Tongue (tissue), 1 donor: ENCODE measurements at regions not wholly inside any gene's neighbourhood (a gene's known extent, or its start where the extent isn't known, plus 50 kb on each side); places are given as distances from the start of the nearest gene placed in this dataset.
A peak's percentile ranks its signal among the peaks of the same experiment; 100 is the strongest.
"Not testable (repeated sequence)": the region's sequence is repeated elsewhere in the genome, so short reads cannot be mapped to it uniquely, and the experiment has no call there.

ENCODE experiments used
- DNase-seq: peaks from one replicate; pipeline ENCODE4 v3.0.0-alpha.2; 2015

DNA sequence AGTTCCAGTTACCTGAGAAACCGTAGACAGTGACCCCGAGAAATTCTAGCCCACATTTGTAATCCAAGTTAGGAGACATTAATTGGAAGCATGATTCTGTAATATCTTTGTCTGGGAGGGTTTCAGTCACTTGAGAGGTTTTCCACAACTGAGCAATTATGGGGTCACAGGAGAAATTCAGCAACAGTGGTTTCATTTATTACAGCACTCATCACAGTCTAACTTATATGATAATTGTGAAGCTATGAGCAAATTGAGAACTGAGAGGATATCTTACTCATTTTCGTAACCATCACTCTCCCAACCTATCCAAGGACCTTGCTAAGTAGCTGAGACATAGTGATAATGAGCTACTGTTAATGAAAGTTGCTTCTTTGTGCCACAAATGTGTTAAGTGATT, 328.5 kb upstream of the PPP2R3A start:
- DNase-seq: no peak

DNA sequence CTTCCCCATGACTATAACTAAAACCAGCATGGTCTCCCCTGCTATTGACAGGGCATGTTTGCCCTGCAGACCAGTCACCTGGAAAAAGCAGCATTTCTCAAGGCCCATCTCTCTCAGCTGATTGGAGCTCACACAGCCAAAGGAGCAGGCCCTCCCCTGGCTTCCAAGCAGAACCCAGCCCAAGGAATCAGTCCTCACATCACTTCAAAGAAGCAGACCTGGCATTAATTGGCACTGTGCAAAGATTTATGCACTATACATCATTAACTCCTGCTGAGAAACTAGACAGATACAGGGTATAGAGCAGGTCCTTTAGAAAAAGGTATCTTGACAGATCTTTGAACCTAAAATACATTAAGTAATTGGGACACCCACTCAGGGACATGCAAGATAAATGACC, 323.8 kb upstream of the PPP2R3A start:
- DNase-seq: no peak

GRCh38 chr3:135645541-135645940, 320.0 kb upstream of the PPP2R3A start:
- DNase-seq: no peak

- no peak for DNase-seq
Observed at GRCh38 chr3:135646873-135647272, 318.7 kb upstream of the PPP2R3A start.

DNA sequence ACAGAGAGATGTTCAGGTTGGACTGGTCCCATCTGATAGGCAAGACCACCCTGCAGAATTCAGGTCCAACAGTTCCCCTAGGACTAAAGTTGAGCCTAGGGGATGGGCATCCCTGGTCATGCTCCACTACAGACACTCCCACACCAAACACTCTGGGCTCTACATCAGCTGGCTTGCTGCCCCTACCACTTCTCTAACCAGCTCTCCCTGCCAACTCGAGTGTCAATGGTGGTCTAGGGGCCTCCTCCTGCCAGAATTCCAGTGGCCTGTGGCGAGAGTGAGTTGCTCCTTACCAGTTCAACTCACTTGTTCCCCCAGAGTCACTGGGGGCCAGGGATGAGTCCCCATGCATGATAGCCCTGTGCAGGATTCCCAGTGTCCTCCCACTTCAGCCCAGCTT, 316.2 kb upstream of the PPP2R3A start:
- DNase-seq: no peak

- no peak for DNase-seq
Observed at GRCh38 chr3:135650309-135650708, 315.2 kb upstream of the PPP2R3A start.

GRCh38 chr3:135652388-135652787, 313.1 kb upstream of the PPP2R3A start:
- no peak for DNase-seq

- no peak for DNase-seq
Observed at GRCh38 chr3:135655328-135655727, 310.2 kb upstream of the PPP2R3A start.

DNA sequence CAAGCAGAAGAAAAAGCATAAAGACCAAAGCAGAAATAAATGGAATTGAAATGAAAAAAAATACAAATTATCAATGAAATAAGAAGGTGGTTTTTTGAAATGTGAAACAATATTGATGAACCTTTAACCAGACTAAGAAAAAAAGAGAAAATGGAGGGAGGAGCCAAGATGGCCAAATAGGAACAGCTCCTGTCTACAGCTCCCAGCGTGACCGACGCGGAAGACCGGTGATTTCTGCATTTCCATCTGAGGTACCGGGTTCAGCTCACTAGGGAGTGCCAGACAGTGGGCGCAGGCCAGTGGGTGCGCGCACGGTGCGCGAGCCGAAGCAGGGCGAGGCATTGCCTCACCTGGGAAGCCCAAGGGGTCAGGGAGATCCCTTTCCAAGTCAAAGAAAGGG, 307.1 kb upstream of the PPP2R3A start:
- not testable (repeated sequence) for DNase-seq

DNA sequence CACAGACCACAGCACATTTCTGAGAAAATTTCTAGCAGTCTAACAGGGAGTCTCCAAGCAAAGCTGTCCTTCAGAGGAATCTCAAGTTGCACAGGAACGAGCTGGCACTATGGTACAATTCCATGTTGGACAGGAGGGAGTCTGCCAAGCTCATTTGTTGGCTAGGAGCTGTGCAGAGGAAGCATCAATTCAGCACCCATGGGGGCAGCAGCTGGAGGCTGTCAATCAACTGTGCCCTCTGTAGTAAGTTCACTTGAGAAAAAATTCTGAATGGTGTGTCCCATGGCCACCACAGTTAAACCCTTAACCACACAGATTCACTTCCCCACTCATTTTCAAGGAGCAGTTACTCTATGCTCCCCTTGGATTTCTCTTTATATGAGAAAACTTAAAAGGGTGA, 298.5 kb upstream of the PPP2R3A start:
- no peak for DNase-seq

DNA sequence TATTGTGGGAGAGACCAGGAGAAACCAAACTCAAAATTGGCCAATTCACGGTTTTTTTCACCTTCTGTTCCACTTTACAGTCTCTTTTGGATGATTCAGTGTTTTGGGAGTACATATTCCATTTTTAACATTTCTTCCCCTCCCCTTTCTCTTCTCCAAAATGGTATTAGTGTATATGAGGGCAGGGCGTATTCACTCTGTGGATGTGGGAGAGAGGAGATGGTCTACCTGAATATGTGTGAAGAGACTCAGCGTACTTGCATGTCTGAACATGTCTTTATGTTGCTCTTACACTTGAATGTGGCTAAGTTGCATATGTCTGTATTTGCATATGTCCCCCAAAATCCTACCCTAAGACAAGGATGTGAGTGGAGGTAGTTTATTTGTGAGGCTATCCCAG, 291.0 kb upstream of the PPP2R3A start:
- DNase-seq: no peak

GRCh38 chr3:135678386-135678785, 287.1 kb upstream of the PPP2R3A start:
- DNase-seq: no peak

DNA sequence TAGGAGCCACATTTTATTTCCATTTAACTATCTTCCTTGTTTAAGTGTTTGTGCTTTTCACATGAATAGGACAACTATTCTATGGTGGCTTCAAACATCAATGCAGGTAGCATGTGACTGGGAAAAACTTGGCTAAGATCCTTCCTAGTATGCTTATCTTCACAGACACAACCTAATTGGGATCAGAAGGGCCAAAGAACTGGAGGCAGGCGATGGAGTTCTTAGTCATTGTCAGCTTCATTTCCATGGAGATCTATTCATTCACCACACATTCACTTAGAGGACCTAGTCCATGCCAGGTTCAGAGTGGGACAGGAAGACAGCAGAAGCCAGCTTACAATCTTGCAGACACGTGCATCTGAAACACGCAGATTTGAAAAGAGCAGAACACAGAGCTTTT, 277.5 kb upstream of the PPP2R3A start:
- DNase-seq: no peak

DNA sequence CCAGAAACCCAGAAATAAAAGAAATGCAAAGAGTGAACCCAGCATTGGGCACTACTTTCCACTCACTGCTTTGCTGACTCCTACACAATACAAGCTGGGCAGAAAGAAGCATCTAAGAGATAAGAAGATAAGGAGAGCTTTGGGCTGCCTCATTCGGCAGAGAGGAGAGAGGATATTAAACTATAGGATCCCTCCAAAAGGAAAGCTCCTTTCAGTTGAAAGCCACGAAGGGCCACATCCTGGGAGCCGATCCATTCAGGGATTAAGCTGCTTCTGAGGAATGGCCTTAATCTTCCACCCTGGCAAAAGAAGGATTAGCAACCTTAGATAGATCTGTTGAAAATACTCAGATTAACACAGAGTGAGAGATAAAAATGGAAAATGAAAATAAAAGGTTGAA, 274.9 kb upstream of the PPP2R3A start:
- DNase-seq: no peak

- DNase-seq: no peak
Observed at GRCh38 chr3:135691240-135691639, 274.3 kb upstream of the PPP2R3A start.

- no peak for DNase-seq
Observed at GRCh38 chr3:135694142-135694541, 271.4 kb upstream of the PPP2R3A start.

DNA sequence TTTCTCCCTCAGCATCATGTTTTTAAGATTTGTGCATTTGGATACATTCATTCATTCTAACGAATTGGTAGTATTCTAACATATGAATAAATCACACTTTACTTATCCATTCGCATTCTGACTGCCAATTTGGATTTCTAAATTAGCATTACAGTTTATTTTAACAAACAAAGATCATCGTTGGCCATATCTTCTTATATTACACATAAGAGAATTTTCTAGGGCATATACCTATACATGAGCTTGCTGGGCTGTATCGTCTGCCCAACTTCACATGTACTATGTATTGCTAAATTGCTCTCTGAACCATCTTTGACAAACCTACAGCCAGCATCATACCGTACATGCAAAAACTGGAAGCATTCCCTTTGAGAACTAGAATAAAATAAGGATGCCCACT, 265.8 kb upstream of the PPP2R3A start:
- DNase-seq: no peak

DNA sequence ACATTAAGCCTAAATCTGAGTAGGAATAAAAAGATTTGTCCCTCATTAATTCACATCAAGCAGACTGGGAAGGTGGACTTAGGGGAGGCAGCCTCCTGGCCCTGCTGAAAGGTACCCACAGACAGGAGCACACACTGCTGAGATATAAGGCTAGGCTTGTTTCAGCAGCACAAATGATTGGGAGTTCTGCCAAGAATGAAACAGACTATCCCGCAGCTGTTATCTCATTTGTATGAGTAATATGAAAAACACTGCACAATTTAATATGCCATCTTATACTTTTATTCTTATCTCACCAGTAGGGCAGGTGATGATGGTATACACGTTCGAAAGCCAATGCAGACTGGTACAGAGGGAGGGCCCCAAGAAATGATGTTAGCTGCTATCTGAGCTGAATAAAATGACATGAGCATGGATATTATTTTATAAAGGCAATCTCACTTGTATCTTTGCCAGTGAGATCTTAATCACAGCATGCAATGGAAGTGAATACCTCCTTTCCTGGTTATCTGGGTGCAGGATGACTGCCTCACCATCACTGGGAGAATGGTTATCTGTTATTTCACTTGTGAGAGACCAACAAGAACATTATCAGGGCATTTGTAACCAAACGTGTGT, 258.7 kb upstream of the PPP2R3A start:
- DNase-seq: peak; percentile 69

DNA sequence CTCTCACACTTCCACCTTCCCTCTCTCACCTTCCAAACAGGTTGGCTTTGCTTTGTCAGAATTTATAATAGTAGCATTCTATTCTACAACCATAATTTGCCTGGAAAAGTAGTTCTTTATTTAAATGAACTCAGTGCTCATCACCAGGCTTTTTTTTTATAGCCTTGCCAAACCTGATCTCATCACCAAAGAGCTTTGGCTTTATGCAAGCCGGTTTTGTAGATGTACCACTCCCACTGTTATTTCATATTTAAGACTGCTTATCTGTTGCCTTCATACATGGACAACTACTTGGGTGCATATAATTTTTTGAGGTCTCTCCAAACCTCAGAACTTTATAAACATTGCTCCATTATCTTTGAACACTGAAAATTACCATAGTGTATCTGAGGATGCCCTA, 246.1 kb upstream of the PPP2R3A start:
- DNase-seq: no peak

DNA sequence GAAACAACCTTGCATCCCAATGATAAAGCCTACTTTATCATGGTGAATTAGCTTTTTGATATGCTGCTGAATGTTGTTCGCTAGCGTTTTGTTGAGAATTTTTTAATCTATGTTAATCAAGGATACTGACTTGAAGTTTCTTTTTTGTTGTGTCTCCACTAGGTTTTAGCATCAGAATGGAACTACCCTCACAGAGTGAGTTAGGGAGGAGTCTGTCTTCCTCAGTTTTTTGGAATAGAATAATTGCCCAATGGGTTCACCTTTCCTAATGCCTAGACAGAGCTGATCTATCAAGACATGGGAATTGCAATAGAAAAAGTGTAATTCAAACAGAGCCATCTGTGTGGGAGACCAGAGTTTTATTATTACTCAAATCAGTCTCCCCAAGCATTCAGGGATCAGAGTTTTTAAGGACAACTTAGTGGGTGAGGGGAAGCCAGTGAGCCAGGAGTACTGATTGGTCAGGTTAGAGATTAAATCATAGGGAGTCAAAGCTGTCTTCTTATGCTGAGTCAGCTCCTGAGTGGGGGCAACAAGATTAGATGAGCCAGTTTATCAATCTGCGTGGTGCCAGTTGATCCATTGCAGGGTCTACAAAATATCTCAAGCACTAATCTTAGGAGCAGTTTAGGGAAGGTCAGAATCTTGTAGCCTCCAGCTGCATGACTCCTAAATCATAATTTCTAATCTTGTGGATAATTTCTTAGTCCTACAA, 237.4 kb upstream of the PPP2R3A start:
- DNase-seq: no peak

- DNase-seq: no peak
Observed at GRCh38 chr3:135731546-135731945, 234.0 kb upstream of the PPP2R3A start.

GRCh38 chr3:135736740-135737139, 228.8 kb upstream of the PPP2R3A start:
- DNase-seq: no peak

- no peak for DNase-seq
Observed at GRCh38 chr3:135739779-135740178, 225.7 kb upstream of the PPP2R3A start.

- no peak for DNase-seq
Observed at GRCh38 chr3:135740211-135740610, 225.3 kb upstream of the PPP2R3A start.
